Suprapubic skin (tissue), 4 donors: ENCODE measurements at regions not wholly inside any gene's neighbourhood (a gene's known extent, or its start where the extent isn't known, plus 50 kb on each side); places are given as distances from the start of the nearest gene placed in this dataset.

ENCODE experiments used
- CTCF ChIP-seq, 2 donors: fragments of 200-600 bp in 1 of 2; fragments of 450-650 bp in 1 of 2; sonication (generic) in 1 of 2; IDR thresholded peaks; one replicate each; pipeline ENCODE4 v1.5.1; 2016 to 2019; ENCODE audit warnings: antibody characterized with exemption in 2 of 2, mild to moderate bottlenecking in 1 of 2, moderate library complexity in 1 of 2
- POLR2A ChIP-seq, 2 donors: fragments of 450-650 bp; IDR thresholded peaks; one replicate each; pipeline ENCODE4 v1.6.1; 2017; ENCODE audit warnings: antibody characterized with exemption in 2 of 2, mild to moderate bottlenecking in 2 of 2, moderate library complexity in 2 of 2
- POLR2AphosphoS5 ChIP-seq, 3 donors: sonication (generic); formaldehyde crosslinking; IDR thresholded peaks; one replicate each; pipeline ENCODE4 v1.6.1; 2017; ENCODE audit warnings: antibody characterized with exemption in 3 of 3

GRCh38 chr4:114401483-114401882 lies 197.1 kb upstream of the UGT8 start:
- TF ChIP-seq CTCF (IDR thresholded peaks at IDR 0.05), result no peak
- TF ChIP-seq POLR2AphosphoS5 (IDR thresholded peaks at IDR 0.05), result no peak
- no peak for TF ChIP-seq POLR2A (IDR thresholded peaks at IDR 0.05)
